ENCODE measurements at regions not wholly inside any gene's neighbourhood (a gene's known extent, or its start where the extent isn't known, plus 50 kb on each side); places are given as distances from the start of the nearest gene placed in this dataset.

GRCh38 chr3:102605153-102605552, 170.3 kb downstream of the ZPLD1 start:
- no peak for DNase-seq

GRCh38 chr3:102608875-102609274, 174.1 kb downstream of the ZPLD1 start:
- no peak for DNase-seq

- DNase-seq, result no peak
Measured at GRCh38 chr3:102614021-102614569, 179.3 kb downstream of the ZPLD1 start.

GRCh38 chr3:102614585-102614984, 179.8 kb downstream of the ZPLD1 start:
- no peak for DNase-seq

DNA sequence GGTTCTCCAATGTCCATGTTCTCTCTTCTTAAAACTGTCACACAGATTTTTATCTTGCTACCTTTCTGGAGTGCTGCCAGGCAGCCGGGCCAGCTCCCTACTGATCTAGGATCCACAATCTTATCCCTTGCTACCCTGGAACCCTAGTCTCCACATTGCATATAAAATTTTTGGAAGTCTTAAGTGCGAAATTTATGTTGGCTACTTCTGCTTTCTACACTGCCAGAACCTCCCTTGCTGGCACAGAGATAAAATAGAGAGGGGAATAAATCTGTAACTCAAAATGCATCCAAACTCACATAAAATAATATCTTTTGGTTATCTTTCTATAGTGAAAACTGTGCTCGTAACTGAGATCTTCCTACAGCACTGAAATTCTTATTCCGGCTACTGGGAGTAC, 182.6 kb downstream of the ZPLD1 start:
- no peak for DNase-seq

- no peak for DNase-seq
Measured at GRCh38 chr3:102619361-102619760, 184.5 kb downstream of the ZPLD1 start.

DNA sequence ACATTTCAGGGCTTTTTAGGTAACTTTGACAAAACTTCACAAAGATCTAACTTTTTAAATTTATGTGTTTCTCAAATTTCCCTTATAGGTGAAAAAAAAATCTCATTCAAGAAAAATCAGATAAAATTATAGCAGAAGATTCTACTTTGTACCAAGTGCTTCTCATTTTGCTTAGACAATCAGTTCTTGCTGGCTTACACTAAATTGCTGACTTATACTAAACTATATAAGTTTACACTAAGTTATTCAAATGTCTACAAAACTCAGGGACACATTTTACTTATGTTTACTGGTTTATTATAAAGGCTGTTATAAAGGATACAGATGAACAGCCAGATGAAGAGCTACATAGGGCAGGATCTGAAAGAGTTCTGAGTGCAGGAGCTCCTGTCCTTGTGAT, 195.1 kb downstream of the ZPLD1 start:
- no peak for DNase-seq

- DNase-seq, result no peak
Measured at GRCh38 chr3:102630531-102630930, 195.7 kb downstream of the ZPLD1 start.

- DNase-seq, result no peak
Measured at GRCh38 chr3:102643546-102643945, 208.7 kb downstream of the ZPLD1 start.

DNA sequence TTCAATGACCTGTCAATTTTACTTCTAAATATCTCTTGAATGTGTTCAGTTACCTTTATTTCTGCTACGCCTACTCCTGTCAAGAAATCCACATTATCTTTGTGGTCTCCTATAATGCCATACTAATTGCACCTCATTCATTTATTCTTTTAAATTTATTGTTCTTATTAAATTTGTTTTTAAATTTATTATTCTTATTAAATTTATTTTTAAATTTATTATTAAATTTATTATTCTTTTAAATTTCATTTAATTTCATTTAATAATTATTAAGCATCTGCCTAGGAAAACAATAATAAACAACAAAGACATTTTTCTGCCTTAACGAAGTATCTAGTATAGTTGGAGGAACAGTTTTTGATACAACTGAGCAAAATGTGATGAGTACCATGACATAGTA, 211.7 kb downstream of the ZPLD1 start:
- DNase-seq, result no peak

DNA sequence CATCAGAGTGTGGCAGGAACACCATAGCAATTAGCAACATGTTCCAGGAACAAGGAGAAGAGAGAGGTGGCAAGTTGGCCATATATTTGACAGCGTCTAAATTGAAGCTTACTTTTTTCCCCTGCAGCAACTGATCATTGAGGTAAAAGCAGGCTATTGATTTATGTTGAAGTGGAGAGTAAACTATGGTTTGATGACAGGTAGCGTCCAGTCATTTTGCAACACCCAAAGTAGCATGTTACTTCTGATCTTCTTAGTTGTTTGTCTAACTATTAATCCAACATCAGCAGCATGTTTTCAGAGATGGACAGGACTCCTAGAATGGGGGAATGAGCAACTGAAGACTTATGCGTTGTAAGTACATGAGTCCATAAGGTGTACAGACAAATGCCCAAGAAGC, 225.8 kb downstream of the ZPLD1 start:
- DNase-seq, result no peak

- DNase-seq, result no peak
Measured at GRCh38 chr3:102661707-102662497, 227.1 kb downstream of the ZPLD1 start.

DNA sequence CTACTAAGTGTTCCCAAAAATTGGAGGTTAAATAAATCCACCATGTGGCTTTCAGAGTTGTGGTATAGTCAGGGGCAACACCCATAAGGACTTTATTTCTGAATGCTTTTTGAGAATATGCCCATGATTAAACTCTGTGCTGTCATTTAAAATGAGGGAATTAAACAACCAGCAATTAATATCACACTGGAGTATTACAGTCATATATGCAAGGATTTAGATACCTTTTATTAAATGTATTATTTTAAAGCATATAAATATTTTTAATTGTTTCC, 227.6 kb downstream of the ZPLD1 start:
- DNase-seq, result no peak

DNA sequence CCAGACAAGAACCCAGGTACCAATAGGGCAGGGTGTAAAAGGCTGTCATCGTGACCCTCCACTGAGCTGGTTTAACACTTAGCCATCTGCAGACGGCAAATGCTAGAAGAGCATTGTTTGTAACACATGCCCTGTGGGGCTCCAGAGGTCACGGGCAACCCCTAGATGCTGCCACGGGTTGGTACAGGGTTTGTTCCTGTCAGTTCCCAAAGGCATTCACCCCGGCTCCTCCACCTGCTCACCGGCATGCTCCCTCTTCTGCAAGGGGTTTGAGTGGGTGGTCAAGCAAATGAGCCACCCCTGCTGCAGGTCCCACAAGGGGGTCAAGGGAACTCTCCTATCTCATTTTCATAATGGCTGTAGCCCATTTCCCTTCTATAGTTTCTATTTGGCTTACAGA, 229.3 kb downstream of the ZPLD1 start:
- no peak for DNase-seq

- no peak for DNase-seq
Measured at GRCh38 chr3:102665183-102665582, 230.4 kb downstream of the ZPLD1 start.

DNA sequence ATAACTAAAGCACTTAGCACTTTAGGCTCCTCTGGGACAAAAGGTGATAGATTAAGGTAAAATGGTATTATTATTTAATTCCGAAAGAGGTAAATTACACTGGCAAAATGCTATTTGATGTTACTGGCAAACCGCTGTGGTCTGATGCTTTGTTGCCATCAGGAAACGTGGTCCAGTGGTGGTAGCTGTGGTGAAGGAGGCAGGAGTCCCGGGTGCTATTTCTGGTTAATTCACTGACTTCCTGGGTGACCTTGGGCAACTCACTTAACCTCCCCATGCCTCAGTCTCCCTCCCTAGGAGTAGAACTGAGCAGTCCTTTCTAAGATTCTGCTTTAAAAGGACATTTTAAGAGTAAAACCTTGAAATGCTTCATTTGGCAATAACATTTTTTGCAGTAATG, 233.4 kb downstream of the ZPLD1 start:
- DNase-seq, result no peak

DNA sequence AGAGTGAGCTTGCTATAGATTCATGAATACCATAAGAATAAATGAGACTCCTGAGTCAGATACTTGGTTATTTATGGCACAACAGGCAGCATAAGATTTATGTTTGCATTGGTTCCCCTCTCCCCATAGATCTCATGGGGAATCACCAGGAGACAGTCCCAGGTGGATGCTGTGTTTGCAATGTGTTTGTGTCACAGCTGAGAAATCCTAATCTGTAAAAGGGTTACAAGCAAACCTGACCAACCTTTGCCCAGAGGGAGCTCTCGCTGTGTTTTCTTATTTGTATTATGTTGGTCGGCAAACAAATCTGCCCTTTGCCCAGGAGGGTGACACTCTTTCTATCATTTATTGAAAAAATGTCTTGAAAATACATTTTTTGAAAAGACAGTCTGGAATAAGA, 236.2 kb downstream of the ZPLD1 start:
- DNase-seq, result no peak

DNA sequence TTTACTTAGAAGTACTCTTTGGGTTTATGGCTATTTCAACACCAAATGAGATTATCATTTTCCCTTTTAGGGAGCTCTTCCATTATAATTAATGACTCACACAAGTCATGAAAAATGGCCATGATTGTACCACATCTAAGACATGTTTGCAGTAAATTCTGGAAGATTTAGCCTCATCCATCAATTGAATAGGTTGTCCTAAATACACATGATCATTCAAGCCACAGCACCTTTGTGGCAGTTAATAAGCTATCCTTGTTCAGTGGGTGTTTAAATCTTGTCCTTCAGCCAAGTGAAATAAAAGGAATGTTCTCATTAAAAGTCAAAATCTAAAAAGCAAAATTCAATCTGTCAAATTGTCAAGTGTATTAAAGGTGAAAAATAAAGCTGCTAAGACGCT, 237.5 kb downstream of the ZPLD1 start:
- DNase-seq, result no peak

DNA sequence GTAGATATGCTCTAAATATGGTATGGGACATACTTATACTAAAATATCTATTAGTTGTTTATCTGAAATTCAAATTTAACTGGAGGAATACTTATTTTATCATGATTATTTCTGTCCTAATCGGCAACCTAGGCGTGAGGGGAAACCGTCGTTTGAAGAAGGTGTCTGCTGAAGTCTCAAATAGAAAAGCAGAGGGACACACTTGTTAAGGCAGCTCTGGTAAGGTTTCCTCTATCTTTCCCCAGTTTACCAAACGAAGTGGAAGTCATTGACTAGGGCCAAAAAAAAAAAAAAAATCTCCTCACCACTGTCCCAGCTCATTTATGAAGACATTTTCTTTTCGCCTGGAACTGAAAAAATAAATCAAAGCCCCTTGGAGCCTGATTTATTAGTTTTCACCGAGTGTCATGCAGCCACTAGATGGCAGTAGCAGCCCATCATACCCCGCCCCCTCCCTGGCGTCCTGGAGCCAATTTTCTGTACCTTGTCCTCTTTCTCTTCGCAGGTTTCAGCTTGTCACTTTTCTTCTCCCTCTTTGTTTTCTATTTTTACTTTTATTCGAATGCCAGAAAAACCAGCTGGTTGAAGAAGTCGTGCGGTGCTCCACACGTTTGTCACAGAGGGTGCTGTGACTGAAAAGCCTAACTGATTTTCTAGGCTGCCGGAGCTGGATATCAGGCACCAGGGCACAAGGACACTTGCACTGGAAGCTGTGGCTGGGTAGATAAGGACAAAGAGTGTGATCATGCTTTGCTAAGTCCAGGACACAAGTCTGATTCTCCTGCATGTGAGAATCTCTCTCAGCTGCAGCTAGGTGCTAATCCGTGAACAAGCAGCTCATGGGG, 238.7 kb downstream of the ZPLD1 start:
- DNase-seq, result no peak

DNA sequence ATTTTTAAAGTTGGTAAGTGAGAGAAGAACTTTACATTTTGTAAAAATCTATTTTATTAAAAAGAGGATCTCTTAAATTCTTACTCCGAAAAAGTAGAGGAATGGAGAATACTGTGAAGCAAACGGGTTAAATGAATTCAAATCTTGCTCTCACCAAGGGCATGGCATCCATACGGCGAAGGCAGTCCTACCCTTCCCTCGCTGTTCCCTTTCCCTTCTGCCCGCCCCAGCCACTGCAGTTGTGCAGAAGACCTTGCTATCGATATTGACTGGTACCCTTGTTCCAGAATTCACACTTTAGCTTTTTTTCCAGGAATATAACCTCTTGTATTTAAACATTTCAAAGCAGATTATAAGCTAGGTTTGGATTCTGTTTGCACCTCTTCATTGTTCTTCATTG, 239.5 kb downstream of the ZPLD1 start:
- DNase-seq, result no peak

DNA sequence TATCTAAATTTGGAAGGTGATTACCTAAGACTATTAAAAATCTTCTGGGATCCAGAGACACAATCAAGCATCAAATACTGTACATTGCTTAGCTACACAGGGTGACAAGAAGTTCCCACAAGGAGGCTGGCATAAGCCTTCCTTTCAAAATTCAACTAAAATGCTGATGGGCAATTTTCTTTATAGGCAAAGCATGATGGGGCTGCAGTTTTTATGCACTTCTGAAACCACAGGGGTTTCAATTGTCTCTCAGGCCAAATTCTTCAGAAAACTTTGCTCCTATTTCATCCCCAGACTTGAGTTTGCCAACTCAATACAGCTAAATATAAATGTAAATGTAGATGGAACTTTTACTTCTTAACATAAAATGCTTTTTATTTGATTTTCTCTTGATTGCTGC, 241.6 kb downstream of the ZPLD1 start:
- DNase-seq, result no peak

DNA sequence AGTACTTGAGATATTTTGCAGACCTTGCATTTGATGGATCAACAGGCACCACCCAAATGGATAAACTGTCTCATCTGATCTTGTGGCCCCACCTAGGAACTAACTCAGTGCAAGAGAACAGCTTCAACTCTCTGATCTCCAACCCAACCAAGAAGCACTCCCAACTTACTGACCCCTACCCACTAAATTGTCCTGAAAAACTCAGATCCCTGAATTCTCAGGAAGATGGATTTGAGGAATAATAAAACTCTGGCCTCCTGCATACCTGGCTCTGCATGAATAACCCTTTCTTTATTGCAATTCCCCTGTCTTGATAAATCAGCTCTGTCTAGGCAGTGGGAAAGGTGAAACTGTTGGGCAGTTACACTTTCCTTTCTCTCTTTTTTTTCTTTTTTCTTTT, 247.9 kb downstream of the ZPLD1 start:
- DNase-seq, result no peak

GRCh38 chr3:102686792-102687191, 252.0 kb downstream of the ZPLD1 start:
- no peak for DNase-seq

DNA sequence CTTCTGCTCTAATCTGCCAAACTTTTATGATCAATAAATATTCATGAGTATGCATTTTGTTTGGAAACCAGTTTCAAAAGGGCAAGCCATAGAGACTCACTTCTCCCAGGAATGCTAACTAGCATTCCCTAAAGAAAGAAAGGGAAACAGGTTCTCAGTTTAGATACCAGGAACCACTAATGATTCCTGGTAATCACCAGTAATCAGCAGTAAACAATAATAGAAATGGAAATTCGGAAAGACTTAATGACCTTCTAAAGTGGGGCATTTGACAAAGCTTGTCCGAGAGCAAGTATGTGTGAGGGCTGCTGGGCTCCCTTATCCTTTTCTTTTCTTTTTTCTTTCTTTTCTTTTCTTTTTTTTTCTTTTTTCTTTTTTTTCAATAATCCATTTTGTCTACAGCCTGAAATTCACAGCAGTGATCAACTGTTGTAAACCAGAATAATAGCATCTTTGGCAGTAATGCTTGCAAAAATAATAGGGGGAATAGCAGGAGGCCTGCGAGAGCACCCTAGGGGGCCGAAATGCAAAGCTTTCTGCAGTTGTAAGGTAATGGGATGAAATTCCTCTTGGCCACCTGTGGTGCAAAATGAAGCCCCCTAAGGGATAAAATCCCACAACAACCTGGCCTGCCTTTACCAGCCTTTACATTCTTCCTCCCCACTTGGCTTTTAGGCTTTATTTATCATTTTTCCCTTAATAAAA, 253.2 kb downstream of the ZPLD1 start:
- DNase-seq, result no peak

Data from NCI-H1092 (cell line).